GM19023 (cell line): ENCODE measurements at regions not wholly inside any gene's neighbourhood (a gene's known extent, or its start where the extent isn't known, plus 50 kb on each side); places are given as distances from the start of the nearest gene placed in this dataset.

Source experiments
- ATAC-seq: cut with Tn5 transposase; IDR thresholded peaks from one replicate; pipeline ENCODE4 v1.9.1; 2021; ENCODE audit warnings: mild to moderate bottlenecking, moderate library complexity; ENCODE audit not compliant: unreplicated experiment

DNA sequence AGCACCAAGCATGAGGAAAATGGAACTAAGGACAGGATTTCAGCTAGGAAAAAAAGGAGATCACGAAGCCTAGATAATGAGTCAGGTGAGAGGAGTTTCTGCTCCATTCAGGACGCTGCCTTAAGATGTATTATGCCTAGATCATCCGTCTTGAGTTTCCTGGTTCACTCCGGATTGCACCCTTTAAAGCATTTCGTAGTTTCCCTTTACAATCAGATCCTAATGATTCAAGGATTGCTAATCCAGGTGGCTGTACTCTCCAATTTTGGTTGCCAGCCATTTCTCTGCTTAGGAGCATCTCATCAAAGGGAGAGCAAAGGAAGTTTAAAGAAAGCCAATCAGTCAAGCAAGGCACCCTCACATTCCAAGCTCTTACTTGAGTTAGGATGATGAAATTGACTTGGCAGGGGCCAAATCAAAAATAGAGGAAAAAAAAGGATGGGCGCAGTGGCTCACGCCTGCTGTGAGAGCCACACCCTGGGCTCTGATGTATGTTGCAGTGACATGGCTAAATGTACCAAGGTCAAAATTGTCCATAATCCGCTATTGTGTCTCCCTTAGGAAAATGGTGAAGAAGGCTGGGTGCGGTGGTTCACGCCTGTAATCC is 156.9 kb upstream of the SOD1 start:
- ATAC-seq: no peak

- no peak for ATAC-seq
Measured at GRCh38 chr21:31501926-31502325, 157.6 kb upstream of the SOD1 start.

DNA sequence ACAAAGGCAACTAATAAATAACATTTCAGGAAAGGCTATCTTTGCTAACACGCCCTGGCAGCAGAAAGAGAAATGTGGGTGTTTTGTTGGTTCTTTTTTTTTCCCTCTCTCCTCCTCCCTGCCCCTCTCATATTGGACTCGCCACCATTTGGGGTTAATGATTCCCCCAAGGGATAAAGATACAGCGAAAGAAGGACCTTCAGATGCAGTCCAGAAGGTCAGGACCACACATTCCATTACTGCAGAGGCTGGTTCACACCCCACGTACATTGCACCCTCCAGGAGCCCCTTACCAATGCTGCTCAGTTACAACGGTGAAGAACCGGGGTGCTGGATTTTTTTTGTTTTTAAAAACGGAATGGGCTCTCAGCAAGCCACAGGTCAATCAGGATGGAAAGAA is 156.9 kb upstream of the TIAM1 start:
- no peak for ATAC-seq

DNA sequence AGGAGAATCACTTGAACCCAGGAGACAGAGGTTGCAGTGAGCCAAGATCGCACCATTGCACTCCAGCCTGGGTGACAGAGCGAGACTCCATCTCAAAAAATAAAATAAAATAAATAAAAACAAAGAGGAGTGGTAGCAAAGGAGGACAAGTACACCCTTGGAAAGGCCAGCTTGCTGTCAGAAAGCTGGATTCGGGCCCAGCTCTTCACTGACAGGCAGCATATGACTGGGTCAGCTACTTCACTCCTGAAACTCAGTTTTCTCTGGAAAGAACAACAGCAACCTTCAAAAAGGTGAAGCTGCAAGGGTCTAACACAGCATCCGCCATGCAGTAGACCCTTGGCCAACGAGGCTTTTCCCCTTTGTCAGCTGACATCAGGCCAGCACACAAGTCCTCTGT is 156.0 kb upstream of the TIAM1 start:
- ATAC-seq: no peak

GRCh38 chr21:31498985-31499384 is 154.9 kb upstream of the TIAM1 start:
- no peak for ATAC-seq

DNA sequence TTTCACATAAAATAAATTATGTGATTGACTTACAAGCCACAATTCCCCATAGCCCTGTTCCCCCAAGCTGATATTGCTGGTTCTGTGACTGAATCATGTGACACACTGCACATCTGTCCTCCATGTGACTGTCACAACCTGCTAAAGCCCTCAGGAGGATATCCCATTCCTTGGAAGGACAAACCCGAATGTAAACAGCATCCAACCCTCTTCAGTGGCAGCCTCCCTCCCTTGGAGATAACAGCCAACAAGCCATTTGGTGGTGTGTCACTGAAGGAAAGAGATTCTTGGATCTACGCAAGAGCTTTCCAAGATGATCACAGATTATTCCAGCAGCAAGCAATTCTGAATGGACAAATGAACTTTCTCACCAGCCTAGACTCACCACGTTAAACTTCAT is 153.9 kb upstream of the TIAM1 start:
- ATAC-seq: no peak

DNA sequence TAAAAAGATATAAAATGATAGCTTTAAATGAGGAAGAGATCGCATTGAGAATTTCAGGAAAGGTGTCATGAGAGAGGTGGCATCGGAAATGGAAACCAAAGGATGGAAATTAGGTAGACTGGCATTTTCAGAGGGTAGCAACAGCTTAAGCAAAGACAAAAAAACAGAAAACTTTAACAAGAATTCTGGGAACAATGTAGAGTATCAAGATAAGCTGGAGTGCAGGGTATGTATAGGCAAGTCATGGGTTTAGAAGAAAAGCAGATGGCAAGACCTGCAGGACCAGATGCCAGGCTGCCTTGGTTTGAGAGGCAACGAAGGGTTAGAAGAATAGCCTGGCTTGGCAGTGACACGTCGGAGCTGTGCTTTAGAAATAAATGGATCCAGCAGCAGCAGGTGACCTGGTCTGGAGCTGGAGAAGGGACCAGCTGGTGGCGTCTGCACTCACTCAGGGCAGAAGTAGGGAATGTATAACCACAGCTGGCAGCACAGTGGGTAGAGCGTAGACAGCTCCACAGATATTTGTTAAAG is 149.4 kb upstream of the TIAM1 start:
- ATAC-seq: no peak

DNA sequence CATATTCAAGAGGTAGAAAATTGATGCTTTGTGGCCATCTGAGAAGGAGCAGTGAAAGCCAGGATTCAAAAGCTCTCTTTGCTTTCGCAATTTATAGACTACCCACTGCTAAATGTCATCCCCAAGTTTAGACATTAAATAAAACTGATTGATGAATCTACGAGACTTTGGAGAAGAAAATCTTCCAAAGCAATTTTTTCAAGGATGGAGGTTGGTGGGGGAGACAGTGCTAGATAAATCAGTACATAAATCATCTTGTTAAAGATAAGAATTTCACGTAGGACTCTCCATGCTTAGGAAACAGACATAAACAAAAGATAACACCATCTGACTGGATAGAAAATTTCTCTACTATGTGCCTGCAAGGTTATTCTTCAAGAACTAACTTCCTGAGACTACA is 147.6 kb upstream of the TIAM1 start:
- ATAC-seq: no peak

DNA sequence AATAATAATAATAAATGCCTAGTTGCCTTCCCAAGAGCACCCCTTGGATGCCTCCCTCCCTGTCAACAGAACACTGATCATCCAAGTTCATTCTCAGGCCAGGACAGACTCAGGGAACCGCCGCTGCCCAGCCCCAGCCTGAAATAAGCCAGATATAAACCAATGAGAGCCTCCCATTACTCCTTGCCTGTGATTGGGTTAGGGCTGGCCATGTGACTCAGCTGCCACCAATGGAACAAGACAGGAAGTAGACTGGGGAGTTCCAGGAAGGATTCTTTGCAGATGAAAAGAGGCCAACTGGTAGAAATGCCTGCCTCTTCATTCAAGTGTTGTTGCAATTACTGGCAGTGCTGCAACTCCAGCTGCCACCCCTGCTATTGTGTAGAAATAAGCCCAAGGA is 146.4 kb upstream of the TIAM1 start:
- no peak for ATAC-seq

GRCh38 chr21:31489726-31490125 is 145.7 kb upstream of the TIAM1 start:
- no peak for ATAC-seq

GRCh38 chr21:31489014-31489413 is 145.0 kb upstream of the TIAM1 start:
- ATAC-seq: no peak

- no peak for ATAC-seq
Measured at GRCh38 chr21:31484219-31484618, 140.2 kb upstream of the TIAM1 start.

- no peak for ATAC-seq
Measured at GRCh38 chr21:31483146-31483545, 139.1 kb upstream of the TIAM1 start.

GRCh38 chr21:31482460-31482859 is 138.4 kb upstream of the TIAM1 start:
- ATAC-seq: no peak

DNA sequence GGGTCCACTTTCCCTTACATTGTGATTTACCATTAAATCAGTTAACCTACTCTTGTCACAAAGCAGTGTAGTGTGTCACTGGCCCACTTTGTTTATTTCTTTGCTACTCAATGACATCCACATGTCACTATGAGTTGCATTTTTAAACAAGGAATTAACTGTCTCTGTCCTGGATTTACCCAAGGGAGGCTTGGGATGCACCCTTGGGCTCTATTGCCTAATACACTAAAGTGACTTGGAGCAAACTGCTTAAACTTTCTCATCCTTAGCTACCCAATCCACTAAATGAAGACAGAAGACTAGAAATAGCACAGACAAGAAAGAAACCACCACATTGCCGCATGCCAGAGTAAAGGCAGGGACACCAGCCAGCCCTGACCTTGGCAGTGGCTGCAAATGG is 136.2 kb upstream of the TIAM1 start:
- ATAC-seq: no peak

DNA sequence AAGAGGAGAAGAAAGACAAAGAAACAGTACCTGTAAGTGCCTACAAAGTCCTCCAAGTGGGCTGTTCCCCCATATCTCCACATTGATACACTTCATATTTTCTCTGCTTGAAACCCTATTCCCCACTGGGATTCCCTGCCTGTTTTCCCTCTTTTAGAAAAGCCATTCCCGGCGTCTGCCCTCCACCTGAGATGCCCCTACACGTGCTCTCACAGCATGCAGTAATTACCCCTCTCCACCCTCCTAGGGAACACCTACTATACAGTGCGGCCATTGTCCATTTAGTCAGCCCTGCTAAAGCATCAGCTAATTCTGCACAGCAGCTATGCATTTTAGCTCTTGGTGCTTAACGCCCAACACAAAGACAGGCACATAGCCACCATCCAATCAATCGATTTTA is 135.7 kb upstream of the TIAM1 start:
- no peak for ATAC-seq

DNA sequence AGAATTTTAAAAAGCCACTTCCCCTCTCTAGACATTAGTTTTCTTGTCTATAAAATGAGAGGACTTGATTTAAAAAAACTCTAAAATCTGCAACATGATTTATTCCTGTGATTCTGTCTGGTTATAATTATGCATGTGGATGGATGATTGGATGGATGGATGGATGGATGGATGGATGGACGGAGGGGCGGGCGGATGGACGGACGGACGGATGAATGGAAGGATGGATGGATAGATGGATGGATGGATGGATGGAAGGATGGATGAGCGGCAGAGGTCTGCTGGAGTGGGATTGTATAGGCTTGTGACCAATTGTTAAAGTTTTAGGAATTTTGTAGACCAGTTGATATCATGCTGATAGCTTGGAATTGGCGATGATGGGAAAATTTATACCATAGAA is 135.2 kb upstream of the TIAM1 start:
- no peak for ATAC-seq

- no peak for ATAC-seq
Measured at GRCh38 chr21:31476263-31477022, 132.4 kb upstream of the TIAM1 start.

- ATAC-seq: no peak
Measured at GRCh38 chr21:31475223-31475622, 131.2 kb upstream of the TIAM1 start.

DNA sequence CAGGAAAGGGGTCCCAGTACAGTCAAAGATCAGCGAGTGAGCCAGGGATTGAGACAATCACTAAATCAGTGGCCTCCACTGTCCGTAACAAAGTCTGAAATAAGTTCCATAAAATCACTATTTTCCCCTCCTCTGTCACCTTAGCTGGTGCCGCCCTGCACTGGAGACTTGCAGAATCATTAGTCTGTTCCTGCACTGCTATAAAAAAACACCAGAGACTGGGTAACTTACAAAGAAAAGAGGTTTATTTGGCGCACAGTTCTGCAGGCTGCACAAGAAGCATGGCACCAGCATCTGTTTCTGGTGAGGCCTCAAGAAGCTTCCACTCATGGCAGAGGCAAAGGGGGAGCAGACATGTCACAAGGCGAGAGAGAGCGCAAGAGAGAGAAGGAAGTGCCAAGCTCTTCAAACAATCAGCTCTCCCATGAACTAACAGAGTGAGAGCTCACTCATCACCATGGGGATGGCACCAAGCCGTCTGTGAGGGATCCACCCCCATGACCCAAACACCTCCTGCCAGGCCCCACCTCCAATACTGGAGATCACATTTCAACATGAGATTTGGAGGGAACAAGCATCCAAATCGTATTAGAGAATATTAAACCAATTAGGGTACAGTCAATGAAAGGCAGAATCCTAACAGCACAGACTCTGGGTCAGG is 129.8 kb upstream of the TIAM1 start:
- no peak for ATAC-seq

DNA sequence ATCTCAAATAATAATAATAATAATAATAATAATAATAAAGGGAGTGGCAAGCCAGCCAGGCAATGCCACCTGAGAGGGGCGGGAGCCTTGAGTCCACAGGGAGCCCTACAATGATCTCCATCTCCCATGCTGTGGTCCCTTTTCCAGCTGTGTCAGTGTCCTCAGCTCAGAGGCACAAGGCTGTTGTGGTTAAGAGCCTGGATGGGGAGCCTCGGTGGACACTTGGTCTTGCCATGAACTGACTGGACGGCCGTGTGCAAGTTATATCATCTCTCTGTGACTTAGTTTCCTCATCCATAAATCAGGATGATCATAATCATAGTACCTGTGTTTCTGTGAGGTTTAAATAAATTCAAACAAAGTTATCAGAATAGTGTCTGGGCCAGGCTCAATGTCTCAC is 127.8 kb upstream of the TIAM1 start:
- no peak for ATAC-seq
